GM12878 (cell line): ENCODE measurements at regions not wholly inside any gene's neighbourhood (a gene's known extent, or its start where the extent isn't known, plus 50 kb on each side); places are given as distances from the start of the nearest gene placed in this dataset.

Experiments used
- ATAC-seq: fragments of 200-7000 bp; cut with Tn5 transposase; 3 replicates; pipeline ENCODE4 v1.9.1; 2020; ENCODE audit warnings: mild to moderate bottlenecking, moderate library complexity
- BruUV-seq: library from RNA; stranded (reverse); fragments of 400-500 nt; replicated peaks from 2 replicates; lab custom pipeline; 2021; lab: Mats Ljungman, UMichigan
- CTCF ChIA-PET: fragments of 300-600 bp; sonication (Branson Sonifier 250); formaldehyde crosslinking; extraction: SDS; loops from one replicate; lab custom pipeline; 2021; ENCODE audit warnings: inconsistent platforms; lab: Yijun Ruan, JAX
- POLR2A ChIA-PET: fragments of 350-600 bp; formaldehyde crosslinking; extraction: SDS; loops from one replicate; lab custom pipeline; 2021; ENCODE audit warnings: inconsistent platforms; lab: Charles Lee
- RAD21 ChIA-PET: fragments of 300-600 bp; sonication (Branson Sonifier 250); formaldehyde crosslinking; loops from one replicate; lab custom pipeline; 2023; ENCODE audit warnings: antibody characterized with exemption; ENCODE audit not compliant: unreplicated experiment; lab: Charles Lee
- SMC1A ChIA-PET: fragments of 300-600 bp; sonication (Branson Sonifier 250); formaldehyde crosslinking; loops from one replicate; lab custom pipeline; 2023; ENCODE audit not compliant: unreplicated experiment, uncharacterized antibody; lab: Charles Lee
- DNase-seq: peaks from one replicate; pipeline ENCODE4 v3.0.0-alpha.2; 2011; ENCODE audit warnings: low read depth, low spot score
- FAIRE-seq: peaks from 3 replicates; lab custom pipeline; 2011; peaks lifted over from hg19 to GRCh38; lab: Jason Lieb, UNC
- H2AFZ ChIP-seq: 2 replicates; pipeline ENCODE4 v1.6.0; 2011; ENCODE audit warnings: low read depth, low read length, control low read depth; ENCODE audit not compliant: control insufficient read depth
- H3K27ac ChIP-seq: 2 replicates; pipeline ENCODE4 v1.5.1; 2011; ENCODE audit warnings: control low read depth; ENCODE audit not compliant: control insufficient read depth, insufficient read depth
- H3K27me3 ChIP-seq, 2 experiments: replicated peaks in 1 of 2; 2 replicates each; pipeline versions ENCODE4 v1.6.0 to v1.6.1; 2011; ENCODE audit warnings: low read length in 1 of 2; ENCODE audit not compliant: control insufficient read depth in 2 of 2, insufficient read depth in 2 of 2
- H3K36me3 ChIP-seq, 2 experiments: 2 replicates each; pipeline ENCODE4 v1.5.1; 2011; ENCODE audit warnings: low read length in 1 of 2; ENCODE audit not compliant: control insufficient read depth in 2 of 2, insufficient read depth in 2 of 2
- H3K4me1 ChIP-seq: 2 replicates; pipeline ENCODE4 v1.6.1; 2011; ENCODE audit warnings: mild to moderate bottlenecking, low read length, moderate library complexity, mixed read lengths; ENCODE audit not compliant: control insufficient read depth, insufficient read depth
- H3K4me2 ChIP-seq: 2 replicates; pipeline ENCODE4 v1.6.0; 2011; ENCODE audit warnings: control low read depth; ENCODE audit not compliant: control insufficient read depth, insufficient read depth
- H3K4me3 ChIP-seq: fragments of 200-600 bp; sonication (generic); 2 replicates; pipeline ENCODE4 v1.5.1; 2016
- H3K79me2 ChIP-seq: 2 replicates; pipeline ENCODE4 v1.6.0; 2011; ENCODE audit warnings: low read length; ENCODE audit not compliant: control insufficient read depth, insufficient read depth
- H3K9ac ChIP-seq: 2 replicates; pipeline ENCODE4 v1.8.0; 2011; ENCODE audit warnings: low read length, control low read depth, mixed read lengths; ENCODE audit not compliant: control insufficient read depth, insufficient read depth
- H3K9me3 ChIP-seq: replicated peaks from 3 replicates; pipeline ENCODE4 v1.5.1; 2011; ENCODE audit warnings: mild to moderate bottlenecking, low read length; ENCODE audit not compliant: control insufficient read depth, insufficient read depth
- H4K20me1 ChIP-seq: 2 replicates; pipeline ENCODE4 v1.6.0; 2011; ENCODE audit not compliant: control insufficient read depth, insufficient read depth
- ATF3 ChIP-seq: IDR thresholded peaks from 2 replicates; pipeline ENCODE4 v1.6.1; 2011; ENCODE audit warnings: low read depth, mild to moderate bottlenecking, low read length, moderate library complexity, borderline replicate concordance; ENCODE audit errors: extremely low read depth
- BCL11A ChIP-seq: IDR thresholded peaks from 2 replicates; pipeline ENCODE4 v1.6.1; 2011; ENCODE audit warnings: low read depth, low read length
- BRCA1 ChIP-seq: IDR thresholded peaks from 2 replicates; pipeline ENCODE4 v1.6.1; 2011; ENCODE audit warnings: low read depth, low read length, improper control_type of control experiment
- CBX5 ChIP-seq: sonication (generic); IDR thresholded peaks from 2 replicates; pipeline ENCODE4 v1.6.1; 2016; ENCODE audit warnings: low read depth, moderate library complexity, mild to moderate bottlenecking, inconsistent platforms
- MEF2B ChIP-seq: fragments of 450-650 bp; IDR thresholded peaks from 2 replicates; pipeline ENCODE4 v1.6.1; 2018; ENCODE audit warnings: mild to moderate bottlenecking, moderate library complexity; ENCODE audit not compliant: partially characterized antibody, poor library complexity, severe bottlenecking
- MTA2 ChIP-seq: fragments of 450-650 bp; IDR thresholded peaks from 2 replicates; pipeline ENCODE4 v1.6.1; 2016; ENCODE audit warnings: low read depth, mild to moderate bottlenecking, moderate library complexity
- POU2F2 ChIP-seq: IDR thresholded peaks from 3 replicates; pipeline ENCODE4 v1.6.1; 2011; ENCODE audit warnings: low read depth, mild to moderate bottlenecking, low read length, borderline replicate concordance
- RAD51 ChIP-seq: fragments of 450-650 bp; IDR thresholded peaks from 2 replicates; pipeline ENCODE4 v1.6.1; 2016; ENCODE audit warnings: moderate library complexity, mild to moderate bottlenecking, inconsistent platforms
- ZNF622 ChIP-seq: fragments of 450-650 bp; IDR thresholded peaks from 2 replicates; pipeline ENCODE4 v1.6.1; 2017; ENCODE audit warnings: mild to moderate bottlenecking, inconsistent platforms
- WGBS: methylation state at CpG from one replicate; pipeline ENCODE4 v1.1.6; 2016; ENCODE audit warnings: low lambda C conversion rate; ENCODE audit not compliant: insufficient replicate concordance, insufficient coverage; ENCODE audit errors: missing lambda C conversion rate; 5-methylcytosine and 5-hydroxymethylcytosine counted together
- in situ Hi-C: fragments of 300-500 bp; cut with MboI; formaldehyde crosslinking; loops from 9 replicates; pipeline ENCODE4 v1.14.3; 2018; ENCODE audit warnings: mixed read lengths
- intact Hi-C: fragments of 100-400 bp; cut with micrococcal nuclease; formaldehyde crosslinking; loops from one replicate; pipeline ENCODE4 v1.14.2; 2022; ENCODE audit not compliant: unreplicated experiment

- ChIA-PET RAD21 (no interaction called here), CTCF (no interaction called here), POLR2A (no interaction called here), SMC1A (no interaction called here)
- peaks cover 17% of the 10 kb centered on the region; the same call in 2 of the 3 replicates for H3K9me3 ChIP-seq
- FAIRE-seq (no peak), DNase-seq (no peak), ATAC-seq (no peak)
- H2AFZ ChIP-seq = no peak overlapping the region
- no peaks in the 10 kb centered on the region for H3K4me1 ChIP-seq
- no TSS peak for BruUV-seq
- H4K20me1 ChIP-seq = no peaks in the 10 kb centered on the region
- TF ChIP-seq CBX5 = 0 out of 2 replicates have a peak, but pooled peaks have one; percentile 28
- TF ChIP-seq RAD51 = no peak
- no peak overlapping the region for H3K4me3 ChIP-seq
- no peak overlapping the region for H3K4me2 ChIP-seq
- H3K36me3 ChIP-seq = no peaks in the 10 kb centered on the region; a peak in 1 of 4 replicates
- no peak overlapping the region for H3K9ac ChIP-seq
- intact Hi-C loops = no loop called here
- H3K79me2 ChIP-seq = no peaks in the 10 kb centered on the region
- in situ Hi-C loops = no loop called here
- H3K27ac ChIP-seq = no peak overlapping the region
- H3K27me3 ChIP-seq = no peaks in the 10 kb centered on the region
Measured at GRCh38 chr2:7801212-7801611, 880.6 kb upstream of the ID2 start.

GRCh38 chr2:7803515-7803914 is 878.3 kb upstream of the ID2 start:
- Histone ChIP-seq H3K9me3 (peaks cover 14% of the 10 kb centered on the region; the same call in 2 of the 3 replicates), H2AFZ (no peak overlapping the region), H3K36me3 (no peaks in the 10 kb centered on the region; a peak in 1 of 4 replicates), H3K4me2 (no peak overlapping the region), H4K20me1 (no peaks in the 10 kb centered on the region), H3K9ac (no peak overlapping the region), H3K27ac (no peak overlapping the region), H3K79me2 (no peaks in the 10 kb centered on the region), H3K27me3 (no peaks in the 10 kb centered on the region), H3K4me1 (no peaks in the 10 kb centered on the region), H3K4me3 (no peak overlapping the region)
- CTCF ChIA-PET = no interaction called here
- 9% methylated on average over 5 of the region's 5 CpGs for WGBS
- intact Hi-C loops = no loop called here
- no TSS peak for BruUV-seq
- in situ Hi-C loops = no loop called here
- RAD21 ChIA-PET = no interaction called here
- SMC1A ChIA-PET = interaction anchor here (0.9 to 1.4 kb wide), 4 partner anchors 12 to 23 kb away, joined by 3 read pairs; no protein-coding TSS in a partner anchor
- ATAC-seq (no peak), FAIRE-seq (no peak), DNase-seq (no peak)
- TF ChIP-seq POU2F2 (no peak), ZNF622 (no peak), ATF3 (no peak), MTA2 (no peak), MEF2B (no peak), BCL11A (no peak), BRCA1 (no peak)
- POLR2A ChIA-PET = no interaction called here
